ENCODE measurements at regions not wholly inside any gene's neighbourhood (a gene's known extent, or its start where the extent isn't known, plus 50 kb on each side); places are given as distances from the start of the nearest gene placed in this dataset.

DNA sequence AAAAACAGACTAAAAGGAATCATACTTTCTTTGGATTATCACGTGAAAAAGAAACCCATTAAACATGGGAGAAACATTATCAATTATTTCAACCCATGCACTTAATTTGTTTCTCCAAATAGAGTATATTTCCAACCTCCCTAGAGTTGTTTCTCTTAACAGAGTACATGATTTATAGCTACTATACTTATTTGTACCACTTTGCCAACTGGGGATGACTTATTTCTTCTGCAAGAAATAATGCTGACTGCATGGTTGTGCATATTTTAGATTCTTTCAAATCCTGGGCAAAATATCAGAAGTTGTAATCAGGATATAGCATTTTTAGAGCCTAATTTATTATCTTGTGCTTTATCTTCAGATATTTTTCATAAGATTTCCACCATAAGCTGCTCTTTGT is 629.1 kb upstream of the EYS start:
- H3K9me3 ChIP-seq, result no peaks in the 10 kb centered on the region
- TF ChIP-seq, protein P1, sequence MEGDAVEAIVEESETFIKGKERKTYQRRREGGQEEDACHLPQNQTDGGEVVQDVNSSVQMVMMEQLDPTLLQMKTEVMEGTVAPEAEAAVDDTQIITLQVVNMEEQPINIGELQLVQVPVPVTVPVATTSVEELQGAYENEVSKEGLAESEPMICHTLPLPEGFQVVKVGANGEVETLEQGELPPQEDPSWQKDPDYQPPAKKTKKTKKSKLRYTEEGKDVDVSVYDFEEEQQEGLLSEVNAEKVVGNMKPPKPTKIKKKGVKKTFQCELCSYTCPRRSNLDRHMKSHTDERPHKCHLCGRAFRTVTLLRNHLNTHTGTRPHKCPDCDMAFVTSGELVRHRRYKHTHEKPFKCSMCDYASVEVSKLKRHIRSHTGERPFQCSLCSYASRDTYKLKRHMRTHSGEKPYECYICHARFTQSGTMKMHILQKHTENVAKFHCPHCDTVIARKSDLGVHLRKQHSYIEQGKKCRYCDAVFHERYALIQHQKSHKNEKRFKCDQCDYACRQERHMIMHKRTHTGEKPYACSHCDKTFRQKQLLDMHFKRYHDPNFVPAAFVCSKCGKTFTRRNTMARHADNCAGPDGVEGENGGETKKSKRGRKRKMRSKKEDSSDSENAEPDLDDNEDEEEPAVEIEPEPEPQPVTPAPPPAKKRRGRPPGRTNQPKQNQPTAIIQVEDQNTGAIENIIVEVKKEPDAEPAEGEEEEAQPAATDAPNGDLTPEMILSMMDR (IDR thresholded peaks at IDR 0.05), result no peak
- no peaks in the 10 kb centered on the region for H3K27me3 ChIP-seq
- no peaks in the 10 kb centered on the region for H3K4me1 ChIP-seq
- no peaks in the 10 kb centered on the region for H3K36me3 ChIP-seq
- DNase-seq (ENCODE audit: low spot score), result no peak
- no peak overlapping the region for H3K4me3 ChIP-seq
- no peak overlapping the region for H3K27ac ChIP-seq

DNA sequence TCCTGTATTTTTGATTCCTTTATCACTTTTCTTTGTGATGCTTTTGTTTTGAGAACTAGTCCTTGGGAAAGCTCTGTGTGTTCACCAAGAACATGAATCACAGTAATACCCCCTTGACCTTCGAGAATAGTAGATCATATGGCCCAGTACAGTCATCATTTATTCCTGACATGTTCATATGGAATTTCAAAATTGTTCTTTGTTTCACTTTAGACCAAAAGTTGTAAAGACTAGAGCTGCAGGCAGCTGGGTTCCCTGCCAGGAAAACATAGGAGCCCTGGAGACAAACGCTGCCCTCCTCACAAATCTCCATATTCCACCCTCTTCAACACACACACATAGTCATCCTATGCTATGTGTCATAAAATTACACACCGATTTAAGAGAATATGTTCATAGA is 621.2 kb upstream of the EYS start:
- no peak overlapping the region for H3K4me3 ChIP-seq
- H3K27ac ChIP-seq, result no peak overlapping the region
- H3K4me1 ChIP-seq, result no peaks in the 10 kb centered on the region
- no peaks in the 10 kb centered on the region for H3K9me3 ChIP-seq
- no peaks in the 10 kb centered on the region for H3K36me3 ChIP-seq
- no peak for DNase-seq (ENCODE audit: low spot score)
- TF ChIP-seq, protein P1 (IDR thresholded peaks at IDR 0.05), result no peak
- no peaks in the 10 kb centered on the region for H3K27me3 ChIP-seq

DNA sequence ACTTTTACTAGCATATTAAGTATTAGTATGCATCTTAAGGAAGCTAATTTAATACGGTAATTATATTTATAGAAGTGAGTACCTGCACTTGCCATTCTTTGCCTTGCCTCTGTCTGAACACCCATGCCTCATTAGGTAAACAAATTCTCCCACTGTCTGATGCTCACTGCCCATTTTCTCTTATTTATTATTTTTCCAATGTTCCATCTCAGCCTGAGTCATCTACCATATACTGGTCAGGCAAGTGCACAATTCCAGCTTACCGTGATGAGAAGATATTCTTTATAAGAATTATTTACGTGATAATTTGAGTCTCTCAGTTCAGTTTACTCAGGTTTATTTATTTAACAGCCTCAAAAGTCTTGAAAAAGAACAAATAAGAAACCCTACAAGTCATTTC is 619.2 kb upstream of the EYS start:
- no peaks in the 10 kb centered on the region for H3K36me3 ChIP-seq
- no peaks in the 10 kb centered on the region for H3K9me3 ChIP-seq
- H3K27me3 ChIP-seq, result no peaks in the 10 kb centered on the region
- DNase-seq (ENCODE audit: low spot score), result no peak
- no peak overlapping the region for H3K27ac ChIP-seq
- no peak overlapping the region for H3K4me3 ChIP-seq
- TF ChIP-seq, protein P1 (IDR thresholded peaks at IDR 0.05), result no peak
- H3K4me1 ChIP-seq, result no peaks in the 10 kb centered on the region

DNA sequence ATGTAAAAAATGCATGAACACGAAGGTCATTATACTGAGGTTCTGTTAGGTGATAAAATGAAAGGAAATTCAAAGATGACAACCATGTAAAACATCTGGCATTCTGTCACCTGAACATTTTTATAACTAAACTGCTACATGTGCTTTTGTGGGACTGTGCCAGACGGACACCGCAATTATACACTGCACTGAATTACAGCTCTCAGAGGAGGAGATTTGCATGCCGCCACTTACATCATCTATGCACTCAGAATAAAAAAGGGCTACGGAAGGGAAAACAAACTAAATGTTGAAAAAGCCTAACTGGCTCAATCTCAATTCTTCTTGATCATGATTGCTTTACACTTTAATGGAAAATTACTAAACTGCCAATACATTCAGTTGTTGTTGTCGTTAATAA is 614.0 kb upstream of the EYS start:
- no peaks in the 10 kb centered on the region for H3K27me3 ChIP-seq
- no peaks in the 10 kb centered on the region for H3K9me3 ChIP-seq
- H3K36me3 ChIP-seq, result no peaks in the 10 kb centered on the region
- TF ChIP-seq, protein P1 (IDR thresholded peaks at IDR 0.05), result no peak
- H3K4me3 ChIP-seq, result no peak overlapping the region
- DNase-seq (ENCODE audit: low spot score), result no peak
- no peaks in the 10 kb centered on the region for H3K4me1 ChIP-seq
- H3K27ac ChIP-seq, result no peak overlapping the region

DNA sequence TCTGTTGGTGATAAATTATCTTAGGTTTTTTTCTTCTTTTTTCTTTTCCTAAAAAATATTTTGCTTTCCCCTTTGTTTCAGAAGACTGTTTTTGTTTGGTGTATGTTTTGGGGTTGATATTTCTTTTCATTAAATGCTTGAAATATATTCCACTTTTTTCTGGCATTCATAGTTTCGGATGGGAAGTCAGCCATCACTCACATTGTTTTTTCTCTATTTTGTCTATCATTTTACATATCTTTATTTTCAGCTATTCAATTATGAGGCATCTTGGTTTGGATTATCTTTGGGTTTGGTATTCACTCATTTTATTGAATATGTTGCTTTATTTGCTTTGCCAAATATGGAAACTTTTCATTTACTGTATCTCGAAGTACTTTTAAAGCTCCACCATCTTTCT is 600.5 kb upstream of the EYS start:
- Histone ChIP-seq H3K27me3 (no peaks in the 10 kb centered on the region), H3K27ac (no peak overlapping the region), H3K9me3 (peaks cover 0 to 25% of the 10 kb centered on the region in 2 donors), H3K4me1 (no peaks in the 10 kb centered on the region), H3K36me3 (no peaks in the 10 kb centered on the region), H3K4me3 (no peak overlapping the region)
- TF ChIP-seq, protein P1 (IDR thresholded peaks at IDR 0.05), result no peak
- no peak for DNase-seq (ENCODE audit: low spot score)

DNA sequence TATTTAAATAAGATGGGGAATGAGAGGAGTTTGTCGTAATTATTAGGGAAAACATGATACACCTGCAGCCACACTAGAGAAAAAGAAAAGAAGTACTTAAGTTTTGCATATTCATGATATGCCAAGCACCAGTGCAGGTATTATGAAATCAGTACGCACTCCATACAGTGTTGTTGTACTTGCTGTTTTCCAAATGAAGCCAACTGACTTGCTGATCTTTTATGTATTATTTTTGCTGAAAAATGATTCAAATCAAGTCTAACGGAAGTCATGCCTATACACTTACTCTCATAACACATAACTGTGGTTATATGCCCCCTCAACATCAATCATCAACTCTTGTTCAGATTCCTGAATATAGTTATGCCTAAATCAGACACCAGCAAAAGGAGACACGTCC is 584.9 kb upstream of the EYS start:
- Histone ChIP-seq H3K4me3 (no peak overlapping the region), H3K27ac (no peak overlapping the region), H3K4me1 (no peaks in the 10 kb centered on the region), H3K9me3 (no peaks in the 10 kb centered on the region), H3K36me3 (no peaks in the 10 kb centered on the region), H3K27me3 (no peaks in the 10 kb centered on the region)
- no peak for DNase-seq (ENCODE audit: low spot score)
- TF ChIP-seq, protein P1 (IDR thresholded peaks at IDR 0.05), result no peak

Data from right atrium auricular region (tissue), 2 donors.